GM12892 (cell line): ENCODE measurements at regions not wholly inside any gene's neighbourhood (a gene's known extent, or its start where the extent isn't known, plus 50 kb on each side); places are given as distances from the start of the nearest gene placed in this dataset.

Experiments used
- POLR2A ChIP-seq: IDR thresholded peaks from 2 replicates; pipeline ENCODE4 v1.6.1; 2011; ENCODE audit warnings: low read depth, low read length, control low read depth
- POLR2AphosphoS5 ChIP-seq: IDR thresholded peaks from 2 replicates; pipeline ENCODE4 v1.6.1; 2011; ENCODE audit warnings: low read depth, low read length, control low read depth
- TAF1 ChIP-seq: IDR thresholded peaks from 2 replicates; pipeline ENCODE4 v1.6.1; 2011; ENCODE audit warnings: low read depth, mild to moderate bottlenecking, control low read depth, low read length, borderline replicate concordance

DNA sequence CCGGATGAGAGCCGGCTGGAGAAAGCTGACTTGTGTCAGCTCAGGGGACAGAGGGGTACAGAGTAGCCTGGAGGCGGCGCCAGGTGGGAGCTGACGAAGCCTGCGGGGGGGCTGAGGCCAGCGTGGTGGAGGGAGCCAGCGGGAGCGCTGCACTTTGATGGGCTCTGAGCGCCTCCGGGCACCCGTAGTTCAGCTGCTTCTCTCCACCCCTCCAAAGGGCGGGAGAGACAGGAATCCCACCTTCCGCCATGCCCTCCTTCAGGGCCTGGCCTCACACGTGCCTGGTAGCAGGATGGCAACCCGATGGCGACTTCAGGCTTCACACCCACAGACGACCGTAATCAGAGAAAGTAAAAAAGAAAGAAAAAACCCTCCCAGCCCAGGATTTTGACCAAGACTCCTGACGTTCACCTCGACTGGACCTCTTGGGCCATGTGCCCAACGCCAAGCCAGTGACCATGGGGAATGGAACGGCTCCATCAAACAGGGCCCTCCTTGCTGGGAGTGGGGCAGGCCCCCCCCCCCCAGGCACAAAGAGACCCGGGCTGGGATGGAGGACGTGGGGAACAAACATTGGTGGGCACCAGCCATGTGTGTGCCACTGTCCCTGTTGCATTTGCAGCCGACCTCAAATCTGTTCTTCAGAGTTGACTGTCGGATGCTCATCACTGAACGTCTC is 60.7 kb upstream of the ASAP2 start:
- no peak for TF ChIP-seq POLR2A
- TF ChIP-seq POLR2AphosphoS5: no peak
- TF ChIP-seq TAF1: no peak
